AG09309 (cell line): ENCODE measurements at regions not wholly inside any gene's neighbourhood (a gene's known extent, or its start where the extent isn't known, plus 50 kb on each side); places are given as distances from the start of the nearest gene placed in this dataset.

Experiments
- DNase-seq: peaks from one replicate; pipeline ENCODE4 v3.0.0-alpha.2; 2010; ENCODE audit warnings: low read depth
- H3K4me3 ChIP-seq: 2 replicates; pipeline ENCODE4 v1.5.1; 2011; ENCODE audit warnings: mild to moderate bottlenecking, low read depth, low read length, moderate library complexity; ENCODE audit not compliant: control insufficient read depth
- CTCF ChIP-seq: IDR thresholded peaks from 2 replicates; pipeline ENCODE4 v1.5.1; 2011; ENCODE audit warnings: mild to moderate bottlenecking, low read depth, low read length, inconsistent platforms; ENCODE audit not compliant: insufficient read depth, control insufficient read depth; ENCODE audit errors: missing control alignments

- no peak for DNase-seq
- no peak for TF ChIP-seq CTCF
- H3K4me3 ChIP-seq: peak overlapping the region; percentile 12; the same call in 1 of the 2 replicates
Measured at GRCh38 chr6:22043284-22043962, 253.4 kb downstream of the PRL start.

- H3K4me3 ChIP-seq: no peak overlapping the region
- DNase-seq: no peak
- TF ChIP-seq CTCF: no peak
Measured at GRCh38 chr6:22045261-22045912, 251.4 kb downstream of the PRL start.

- H3K4me3 ChIP-seq: no peak overlapping the region
- no peak for DNase-seq
- no peak for TF ChIP-seq CTCF
Measured at GRCh38 chr6:22049002-22049401, 247.8 kb downstream of the PRL start.

GRCh38 chr6:22053391-22053997 lies 243.3 kb downstream of the PRL start:
- no peak for TF ChIP-seq CTCF
- no peak for DNase-seq
- no peak overlapping the region for H3K4me3 ChIP-seq

- no peak for DNase-seq
- TF ChIP-seq CTCF: no peak
Measured at GRCh38 chr6:22056398-22056797, 240.4 kb downstream of the PRL start.

GRCh38 chr6:22057962-22058361 lies 238.9 kb downstream of the PRL start:
- no peak overlapping the region for H3K4me3 ChIP-seq
- DNase-seq: no peak
- TF ChIP-seq CTCF: no peak

More at GRCh38 chr6:22056398-22056797, 240.4 kb downstream of the PRL start:
- H3K4me3 ChIP-seq: no peak overlapping the region
